PC-9 (cell line): ENCODE measurements at regions not wholly inside any gene's neighbourhood (a gene's known extent, or its start where the extent isn't known, plus 50 kb on each side); places are given as distances from the start of the nearest gene placed in this dataset.

Experiments
- BruUV-seq: library from RNA; stranded (reverse); fragments of 400-500 nt; replicated peaks from 2 replicates; lab custom pipeline; 2021; lab: Mats Ljungman, UMichigan
- CTCF ChIA-PET: fragments of 300-600 bp; sonication (Branson Sonifier 250); formaldehyde crosslinking; loops from one replicate; lab custom pipeline; 2022; ENCODE audit warnings: antibody characterized with exemption; lab: Charles Lee
- POLR2A ChIA-PET: fragments of 300-600 bp; sonication (Branson Sonifier 250); formaldehyde crosslinking; loops from one replicate; lab custom pipeline; 2022; ENCODE audit warnings: antibody characterized with exemption; ENCODE audit not compliant: unreplicated experiment; lab: Charles Lee
- DNase-seq, 2 experiments: peaks; one replicate each; pipeline versions ENCODE4 v3.0.0 to v3.0.0-alpha.2; 2015 to 2022; ENCODE audit warnings: mixed read lengths in 1 of 2
- H2AFZ ChIP-seq: fragments of 200-600 bp; sonication (generic); 2 replicates; pipeline ENCODE4 v1.8.1; 2017; ENCODE audit warnings: antibody characterized with exemption
- H3F3A ChIP-seq: fragments of 200-600 bp; sonication (generic); 2 replicates; pipeline ENCODE4 v1.8.1; 2017; ENCODE audit warnings: antibody characterized with exemption, mild to moderate bottlenecking, low read depth; ENCODE audit not compliant: insufficient read depth
- H3K27ac ChIP-seq: fragments of 200-600 bp; sonication (generic); 2 replicates; pipeline ENCODE4 v1.6.1; 2016; ENCODE audit warnings: mixed run types
- H3K27me3 ChIP-seq: fragments of 200-600 bp; sonication (generic); 2 replicates; pipeline ENCODE4 v1.6.1; 2016; ENCODE audit warnings: low read depth, mixed run types; ENCODE audit not compliant: insufficient read depth
- H3K36me3 ChIP-seq: fragments of 200-600 bp; sonication (generic); 2 replicates; pipeline ENCODE4 v1.6.1; 2016; ENCODE audit warnings: low read depth, mixed run types
- H3K4me1 ChIP-seq: fragments of 200-600 bp; sonication (generic); replicated peaks from 2 replicates; pipeline ENCODE4 v1.6.1; 2016; ENCODE audit warnings: mixed run types; ENCODE audit not compliant: insufficient read depth
- H3K4me2 ChIP-seq: fragments of 200-600 bp; sonication (generic); 2 replicates; pipeline ENCODE4 v1.6.1; 2017; ENCODE audit warnings: mixed run types
- H3K4me3 ChIP-seq: fragments of 200-600 bp; sonication (generic); 2 replicates; pipeline ENCODE4 v1.6.1; 2016; ENCODE audit warnings: mixed run types
- H3K79me2 ChIP-seq: fragments of 200-600 bp; sonication (generic); 2 replicates; pipeline ENCODE4 v1.6.1; 2017; ENCODE audit warnings: low read depth, mixed run types
- H3K9me2 ChIP-seq: fragments of 200-600 bp; sonication (generic); 2 replicates; pipeline ENCODE4 v1.8.1; 2017; ENCODE audit warnings: mild to moderate bottlenecking; ENCODE audit not compliant: insufficient read depth
- H3K9me3 ChIP-seq: fragments of 200-600 bp; sonication (generic); 2 replicates; pipeline ENCODE4 v1.8.1; 2016; ENCODE audit warnings: low read depth; ENCODE audit not compliant: insufficient read depth
- H4K20me1 ChIP-seq: fragments of 200-600 bp; sonication (generic); 2 replicates; pipeline ENCODE4 v1.8.1; 2017; ENCODE audit not compliant: insufficient read depth
- EZH2 ChIP-seq: fragments of 200-600 bp; sonication (generic); IDR thresholded peaks from 2 replicates; pipeline ENCODE4 v1.8.0; 2017; ENCODE audit warnings: antibody characterized with exemption, low read depth
- intact Hi-C: fragments of 100-400 bp; cut with micrococcal nuclease; formaldehyde crosslinking; loops from one replicate; pipeline ENCODE4 v1.10.0; 2022; ENCODE audit not compliant: unreplicated experiment
- TF ChIP-seq, protein P1 (sequence below): fragments of 200-600 bp; sonication (generic); conservative IDR thresholded peaks from 2 replicates; pipeline ENCODE4 v1.6.1; 2017; ENCODE audit warnings: mixed run types, antibody characterized with exemption, mild to moderate bottlenecking, moderate library complexity

GRCh38 chr5:16312785-16313184, 133.2 kb upstream of the MARCHF11 start:
- H2AFZ ChIP-seq: no peak overlapping the region
- H3F3A ChIP-seq: no peaks in the 10 kb centered on the region
- H3K27me3 ChIP-seq: no peaks in the 10 kb centered on the region
- DNase-seq: no peak
- no peak overlapping the region for H3K4me2 ChIP-seq
- no peak overlapping the region for H3K27ac ChIP-seq
- no peaks in the 10 kb centered on the region for H3K9me3 ChIP-seq
- H3K4me3 ChIP-seq: no peak overlapping the region
- TF ChIP-seq, protein P1, sequence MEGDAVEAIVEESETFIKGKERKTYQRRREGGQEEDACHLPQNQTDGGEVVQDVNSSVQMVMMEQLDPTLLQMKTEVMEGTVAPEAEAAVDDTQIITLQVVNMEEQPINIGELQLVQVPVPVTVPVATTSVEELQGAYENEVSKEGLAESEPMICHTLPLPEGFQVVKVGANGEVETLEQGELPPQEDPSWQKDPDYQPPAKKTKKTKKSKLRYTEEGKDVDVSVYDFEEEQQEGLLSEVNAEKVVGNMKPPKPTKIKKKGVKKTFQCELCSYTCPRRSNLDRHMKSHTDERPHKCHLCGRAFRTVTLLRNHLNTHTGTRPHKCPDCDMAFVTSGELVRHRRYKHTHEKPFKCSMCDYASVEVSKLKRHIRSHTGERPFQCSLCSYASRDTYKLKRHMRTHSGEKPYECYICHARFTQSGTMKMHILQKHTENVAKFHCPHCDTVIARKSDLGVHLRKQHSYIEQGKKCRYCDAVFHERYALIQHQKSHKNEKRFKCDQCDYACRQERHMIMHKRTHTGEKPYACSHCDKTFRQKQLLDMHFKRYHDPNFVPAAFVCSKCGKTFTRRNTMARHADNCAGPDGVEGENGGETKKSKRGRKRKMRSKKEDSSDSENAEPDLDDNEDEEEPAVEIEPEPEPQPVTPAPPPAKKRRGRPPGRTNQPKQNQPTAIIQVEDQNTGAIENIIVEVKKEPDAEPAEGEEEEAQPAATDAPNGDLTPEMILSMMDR: no peak
- TF ChIP-seq EZH2: no peak
- H3K36me3 ChIP-seq: no peaks in the 10 kb centered on the region
- ChIA-PET CTCF (no interaction called here), POLR2A (no interaction called here)
- H4K20me1 ChIP-seq: no peaks in the 10 kb centered on the region
- H3K9me2 ChIP-seq: no peaks in the 10 kb centered on the region
- no TSS peak for BruUV-seq
- intact Hi-C loops: no loop called here
- H3K79me2 ChIP-seq: no peaks in the 10 kb centered on the region
- H3K4me1 ChIP-seq: no peaks in the 10 kb centered on the region

GRCh38 chr5:16311666-16312065, 132.1 kb upstream of the MARCHF11 start:
- POLR2A ChIA-PET: no interaction called here
- no peak overlapping the region for H3K4me2 ChIP-seq
- H3K36me3 ChIP-seq: no peaks in the 10 kb centered on the region
- H3K9me3 ChIP-seq: no peaks in the 10 kb centered on the region
- H3F3A ChIP-seq: no peaks in the 10 kb centered on the region
- BruUV-seq: no TSS peak
- H3K79me2 ChIP-seq: no peaks in the 10 kb centered on the region
- TF ChIP-seq EZH2: no peak
- TF ChIP-seq, protein P1: no peak
- no peaks in the 10 kb centered on the region for H3K9me2 ChIP-seq
- intact Hi-C loops: no loop called here
- DNase-seq: no peak
- H3K4me1 ChIP-seq: no peaks in the 10 kb centered on the region
- CTCF ChIA-PET: no interaction called here
- no peak overlapping the region for H3K4me3 ChIP-seq
- no peaks in the 10 kb centered on the region for H4K20me1 ChIP-seq
- no peak overlapping the region for H3K27ac ChIP-seq
- H3K27me3 ChIP-seq: no peaks in the 10 kb centered on the region
- H2AFZ ChIP-seq: no peak overlapping the region

DNA sequence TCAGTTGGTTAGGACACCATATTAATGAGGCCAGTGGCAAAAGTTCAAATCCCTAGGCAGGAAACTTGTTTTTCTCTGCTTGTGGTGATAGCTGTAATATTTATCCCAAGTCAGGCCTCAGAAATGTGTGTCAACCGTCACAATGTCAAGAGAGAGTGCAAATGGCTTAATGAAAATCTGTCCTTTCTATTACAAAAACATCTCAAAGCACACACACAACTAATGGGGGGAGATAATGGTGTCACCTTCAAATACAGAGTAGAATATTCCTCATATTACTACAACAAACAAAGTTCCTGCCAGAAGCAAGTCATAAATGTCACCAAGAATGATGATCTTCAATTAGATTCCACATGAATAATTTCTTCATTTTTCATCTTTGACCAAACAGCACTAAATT, 127.2 kb upstream of the MARCHF11 start:
- Histone ChIP-seq H3K9me2 (no peaks in the 10 kb centered on the region), H3K4me2 (no peak overlapping the region), H3K27me3 (no peaks in the 10 kb centered on the region), H3K4me1 (no peaks in the 10 kb centered on the region), H3K27ac (no peak overlapping the region), H3F3A (no peaks in the 10 kb centered on the region), H3K79me2 (no peaks in the 10 kb centered on the region), H4K20me1 (no peaks in the 10 kb centered on the region), H2AFZ (no peak overlapping the region), H3K4me3 (no peak overlapping the region), H3K36me3 (no peaks in the 10 kb centered on the region), H3K9me3 (no peaks in the 10 kb centered on the region)
- TF ChIP-seq, protein P1: no peak
- no peak for TF ChIP-seq EZH2
- DNase-seq: no peak
- BruUV-seq: no TSS peak
- ChIA-PET CTCF (no interaction called here), POLR2A (no interaction called here)
- intact Hi-C loops: no loop called here
